GM13976 (cell line): ENCODE measurements at regions not wholly inside any gene's neighbourhood (a gene's known extent, or its start where the extent isn't known, plus 50 kb on each side); places are given as distances from the start of the nearest gene placed in this dataset.

Source experiments
- DNase-seq: peaks from one replicate; pipeline ENCODE4 v3.0.0; 2012; ENCODE audit warnings: low spot score
- in situ Hi-C: fragments of 300-500 bp; cut with MboI; formaldehyde crosslinking; loops from one replicate; pipeline ENCODE4 v1.12.0; 2022; ENCODE audit warnings: low sequenced_read_pairs, mixed read lengths, inconsistent platforms; ENCODE audit not compliant: unreplicated experiment
- TF ChIP-seq, protein P1 (sequence below): IDR thresholded peaks from 2 replicates; pipeline ENCODE4 v1.5.1; 2012; ENCODE audit warnings: borderline replicate concordance, mild to moderate bottlenecking; ENCODE audit not compliant: insufficient read depth; ENCODE audit errors: extremely low read depth, missing control alignments, control extremely low read depth

DNA sequence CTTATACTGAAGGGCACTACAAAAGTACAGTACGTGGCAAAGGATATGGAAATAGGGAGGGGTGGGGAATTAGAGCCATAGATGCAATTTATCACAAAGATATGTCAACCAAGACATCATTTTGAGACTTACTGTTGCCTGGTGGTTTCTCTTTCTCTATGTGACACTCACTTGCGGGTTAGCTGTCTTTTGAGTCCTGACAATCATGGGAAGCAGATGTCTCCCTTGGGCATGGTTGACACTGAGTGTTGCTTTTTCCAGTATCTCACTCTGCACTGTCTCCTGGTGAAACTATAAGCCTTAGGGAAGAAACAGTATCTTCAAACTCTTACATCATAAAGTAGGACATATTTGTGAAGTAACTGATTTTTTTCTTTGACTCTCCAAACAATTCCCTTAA, 383.5 kb upstream of the LCORL start:
- no peak for DNase-seq
- TF ChIP-seq, protein P1, sequence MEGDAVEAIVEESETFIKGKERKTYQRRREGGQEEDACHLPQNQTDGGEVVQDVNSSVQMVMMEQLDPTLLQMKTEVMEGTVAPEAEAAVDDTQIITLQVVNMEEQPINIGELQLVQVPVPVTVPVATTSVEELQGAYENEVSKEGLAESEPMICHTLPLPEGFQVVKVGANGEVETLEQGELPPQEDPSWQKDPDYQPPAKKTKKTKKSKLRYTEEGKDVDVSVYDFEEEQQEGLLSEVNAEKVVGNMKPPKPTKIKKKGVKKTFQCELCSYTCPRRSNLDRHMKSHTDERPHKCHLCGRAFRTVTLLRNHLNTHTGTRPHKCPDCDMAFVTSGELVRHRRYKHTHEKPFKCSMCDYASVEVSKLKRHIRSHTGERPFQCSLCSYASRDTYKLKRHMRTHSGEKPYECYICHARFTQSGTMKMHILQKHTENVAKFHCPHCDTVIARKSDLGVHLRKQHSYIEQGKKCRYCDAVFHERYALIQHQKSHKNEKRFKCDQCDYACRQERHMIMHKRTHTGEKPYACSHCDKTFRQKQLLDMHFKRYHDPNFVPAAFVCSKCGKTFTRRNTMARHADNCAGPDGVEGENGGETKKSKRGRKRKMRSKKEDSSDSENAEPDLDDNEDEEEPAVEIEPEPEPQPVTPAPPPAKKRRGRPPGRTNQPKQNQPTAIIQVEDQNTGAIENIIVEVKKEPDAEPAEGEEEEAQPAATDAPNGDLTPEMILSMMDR: no peak
- in situ Hi-C loops: no loop called here

DNA sequence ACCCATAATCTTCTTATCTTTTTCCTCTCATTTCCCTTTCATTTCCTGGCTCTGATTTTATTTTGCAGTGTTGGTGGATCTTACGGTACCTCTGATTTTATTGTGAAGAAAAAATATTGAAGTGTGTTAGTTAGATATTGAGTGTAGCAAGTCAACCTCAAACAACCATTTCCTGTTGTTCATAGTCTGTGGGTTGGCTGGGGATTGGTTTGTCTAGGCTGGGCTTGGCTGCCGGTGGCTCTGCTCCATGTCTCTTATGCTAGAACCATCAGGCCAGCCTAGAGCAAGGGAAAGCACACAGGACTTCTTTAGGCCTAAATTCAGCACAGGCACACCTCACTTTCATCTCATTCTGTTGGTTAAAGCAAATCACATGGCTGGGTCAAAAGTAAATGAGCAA, 383.1 kb upstream of the LCORL start:
- no peak for DNase-seq
- TF ChIP-seq, protein P1: no peak
- in situ Hi-C loops: no loop called here

DNA sequence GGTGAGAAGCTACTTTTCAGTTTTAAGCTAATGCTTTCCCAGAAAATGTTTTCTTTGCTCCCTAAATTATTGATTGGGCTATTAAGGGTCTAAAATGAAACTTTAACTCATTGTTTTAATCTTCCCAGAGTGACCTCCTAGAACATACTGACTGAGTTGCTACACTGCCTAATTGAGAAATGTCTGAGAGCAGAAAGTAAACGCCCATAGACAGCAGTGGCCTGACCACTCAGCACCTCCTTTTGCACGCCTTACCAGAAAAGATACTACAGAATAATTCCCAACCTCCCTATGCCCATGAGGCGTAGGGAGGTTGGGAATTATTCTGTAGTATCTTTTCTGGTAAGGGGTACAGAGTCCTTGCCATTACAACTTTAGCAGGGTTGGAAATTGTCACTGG, 381.8 kb upstream of the LCORL start:
- no peak for DNase-seq
- TF ChIP-seq, protein P1: no peak
- in situ Hi-C loops: no loop called here

DNA sequence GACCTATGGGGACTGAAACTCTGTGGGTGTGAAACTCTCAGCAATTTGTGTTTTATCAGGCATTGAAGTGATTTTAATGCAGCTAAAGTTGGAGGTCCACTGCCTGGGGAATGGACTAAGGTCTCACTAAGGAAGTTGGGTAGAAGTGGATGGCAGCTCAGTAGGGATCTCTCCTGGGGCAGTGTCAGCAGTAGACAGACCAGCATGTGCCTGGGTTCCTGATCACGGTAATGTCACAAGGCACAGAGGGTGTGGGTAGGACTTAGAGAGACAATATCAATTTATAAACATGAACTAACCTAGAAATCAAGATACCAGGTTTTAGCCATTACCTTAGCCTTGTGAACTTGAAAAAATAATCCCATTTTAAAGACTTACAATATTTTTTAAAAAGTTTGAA, 380.3 kb upstream of the LCORL start:
- no peak for DNase-seq
- in situ Hi-C loops: no loop called here
- TF ChIP-seq, protein P1: no peak

DNA sequence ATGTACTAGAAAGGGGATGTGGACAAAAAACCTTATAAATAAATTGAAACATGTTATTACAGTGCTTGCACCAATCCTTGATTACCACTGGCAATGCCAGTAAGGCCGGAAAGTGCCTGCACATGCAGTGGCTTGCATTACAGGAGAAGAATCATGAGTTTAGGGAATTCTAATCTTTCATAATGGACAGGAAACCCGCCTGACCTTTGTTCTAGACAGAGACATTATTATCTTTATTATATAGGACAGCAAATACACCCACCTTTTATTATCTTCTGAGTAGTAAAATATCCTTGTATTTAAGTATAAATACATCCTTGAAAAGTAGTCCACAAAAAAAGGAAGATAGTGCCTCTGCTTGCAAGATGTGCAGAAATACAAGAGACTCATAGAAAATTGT, 379.9 kb upstream of the LCORL start:
- in situ Hi-C loops: no loop called here
- TF ChIP-seq, protein P1: no peak
- no peak for DNase-seq

DNA sequence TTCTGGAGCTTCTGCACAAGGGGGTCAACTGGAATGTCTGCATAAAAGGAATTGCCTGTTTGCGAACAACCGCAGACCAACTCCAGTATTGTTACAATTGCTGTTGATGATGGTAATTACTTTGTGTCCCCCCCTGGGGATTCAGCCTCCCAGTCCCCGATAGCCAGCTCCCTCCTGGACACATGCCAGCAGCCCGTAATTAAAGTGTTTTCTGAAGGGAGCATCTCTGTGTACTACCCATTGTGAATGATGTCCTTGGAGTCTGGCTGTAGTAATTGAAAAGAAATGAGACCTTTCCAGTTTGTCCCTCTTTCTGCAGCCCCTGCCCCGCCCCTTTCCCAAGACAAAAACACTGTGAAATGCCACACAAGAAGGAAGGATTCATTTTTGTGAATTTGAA, 377.1 kb upstream of the LCORL start:
- TF ChIP-seq, protein P1: no peak
- in situ Hi-C loops: no loop called here

DNA sequence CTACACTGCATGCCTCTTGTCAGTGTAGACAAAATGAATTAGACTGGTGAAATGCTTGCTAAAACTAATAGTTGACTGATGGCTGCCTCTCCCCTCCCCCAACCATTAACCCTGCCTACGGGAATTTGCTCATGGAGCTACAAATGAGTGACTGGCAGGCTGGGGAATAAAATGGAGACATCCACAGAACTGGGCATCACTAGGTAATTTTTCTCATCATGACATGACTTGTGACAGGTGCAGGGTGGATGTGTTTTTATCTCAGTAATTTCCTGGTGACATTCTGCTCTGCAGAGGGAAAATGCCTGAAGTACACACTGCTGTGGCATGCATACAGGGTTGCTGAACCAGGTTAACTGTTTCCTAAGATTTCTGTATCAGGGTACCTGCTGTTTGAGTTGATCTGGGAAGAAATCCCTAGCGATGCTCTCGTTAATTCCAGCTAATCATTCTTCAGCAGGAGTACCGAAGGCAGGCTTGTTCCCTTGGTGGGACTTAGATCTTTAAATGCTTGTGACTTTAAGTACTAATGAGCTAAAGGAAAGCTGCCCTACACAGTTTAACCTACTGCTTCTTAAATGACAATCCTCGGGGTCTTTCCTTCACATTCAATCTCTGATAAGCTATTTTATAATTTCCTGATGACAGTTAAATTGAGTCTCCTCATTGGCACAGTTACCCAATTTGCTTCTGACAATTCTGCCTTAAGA, 376.3 kb upstream of the LCORL start:
- in situ Hi-C loops: no loop called here
- no peak for DNase-seq
- TF ChIP-seq, protein P1: no peak

More for the DNA sequence above, 377.1 kb upstream of the LCORL start:
- no peak for DNase-seq
